GM21515 (cell line): ENCODE measurements at regions not wholly inside any gene's neighbourhood (a gene's known extent, or its start where the extent isn't known, plus 50 kb on each side); places are given as distances from the start of the nearest gene placed in this dataset.
"Not testable (repeated sequence)": the region's sequence is repeated elsewhere in the genome, so short reads cannot be mapped to it uniquely, and the experiment has no call there.

Experiments used
- ATAC-seq: cut with Tn5 transposase; IDR thresholded peaks from one replicate; pipeline ENCODE4 v1.9.1; 2021; ENCODE audit not compliant: unreplicated experiment

GRCh38 chr1:38203441-38203840 lies 156.8 kb upstream of the POU3F1 start:
- ATAC-seq = no peak

DNA sequence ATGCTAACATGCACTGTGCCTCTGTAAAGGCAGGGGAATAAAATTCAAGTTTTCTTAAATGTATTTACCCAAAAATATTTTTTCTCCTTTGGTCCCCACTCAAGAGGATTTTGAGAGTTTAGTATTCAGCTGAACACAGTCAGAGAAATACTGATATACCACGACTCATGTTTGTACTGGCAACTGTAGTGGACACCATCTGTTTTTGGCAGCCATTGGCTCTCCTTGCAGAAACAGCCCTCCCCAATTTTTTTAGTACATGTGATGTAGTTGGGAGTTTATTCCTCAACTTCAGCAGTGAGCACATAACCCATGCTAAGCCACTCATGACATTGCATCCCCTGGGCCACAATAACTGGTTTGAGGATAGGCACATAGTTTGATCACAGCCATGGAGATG lies 154.8 kb upstream of the POU3F1 start:
- no peak for ATAC-seq

DNA sequence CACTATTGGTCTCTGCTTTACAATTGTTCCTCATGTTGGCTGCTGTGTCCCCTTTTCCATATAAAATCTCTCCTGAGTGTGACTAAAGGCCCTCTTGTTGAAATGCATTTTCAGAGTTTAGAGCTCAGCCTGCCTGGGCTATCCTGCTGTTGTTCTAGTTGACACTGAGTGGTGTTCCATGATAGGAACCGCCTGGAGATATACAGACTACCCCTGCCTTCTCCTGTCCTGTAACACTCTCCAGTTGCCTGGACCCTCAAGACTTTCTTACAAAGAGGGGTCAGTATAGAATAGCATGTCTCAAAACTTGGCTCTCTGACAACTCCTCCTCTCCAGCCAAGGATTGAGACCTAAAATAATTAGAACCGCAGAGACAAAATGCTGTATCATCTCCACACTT lies 152.0 kb upstream of the POU3F1 start:
- no peak for ATAC-seq

GRCh38 chr1:38198099-38198498 lies 151.5 kb upstream of the POU3F1 start:
- no peak for ATAC-seq

DNA sequence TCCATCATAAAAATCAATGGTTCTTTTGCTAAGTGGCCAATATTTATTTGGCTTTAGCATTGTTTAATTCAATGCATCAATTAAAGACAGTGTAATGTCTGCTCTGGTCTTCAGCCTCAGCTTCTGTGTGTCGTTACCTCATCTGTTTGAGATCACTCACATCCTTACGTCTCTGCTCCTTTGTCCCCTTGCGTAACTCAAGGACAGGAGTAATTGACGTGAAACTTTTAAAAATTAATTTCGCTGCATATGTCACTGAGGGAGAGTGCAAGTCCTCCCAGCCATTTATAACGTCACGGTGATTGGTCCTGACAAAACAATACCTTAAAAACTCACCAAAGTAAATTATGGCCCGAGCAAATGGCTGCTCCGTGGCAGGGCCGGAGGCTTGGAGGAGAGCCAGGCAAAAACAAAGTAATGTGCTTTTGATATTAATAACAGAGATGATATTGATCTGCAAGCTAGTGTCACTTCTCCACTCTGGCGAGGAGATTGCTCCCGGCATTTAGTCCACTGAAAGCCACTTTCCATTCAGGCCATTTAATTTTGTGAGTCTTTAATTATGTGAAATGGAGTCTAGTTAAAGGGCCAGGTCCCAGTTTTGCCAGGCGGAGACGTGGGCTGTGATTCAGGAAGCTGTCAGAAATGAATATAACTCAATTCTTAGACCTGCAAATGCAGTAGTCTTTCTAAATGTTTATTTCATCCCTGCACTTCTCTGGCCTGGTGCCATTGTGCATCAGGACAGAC lies 150.9 kb upstream of the POU3F1 start:
- no peak for ATAC-seq

DNA sequence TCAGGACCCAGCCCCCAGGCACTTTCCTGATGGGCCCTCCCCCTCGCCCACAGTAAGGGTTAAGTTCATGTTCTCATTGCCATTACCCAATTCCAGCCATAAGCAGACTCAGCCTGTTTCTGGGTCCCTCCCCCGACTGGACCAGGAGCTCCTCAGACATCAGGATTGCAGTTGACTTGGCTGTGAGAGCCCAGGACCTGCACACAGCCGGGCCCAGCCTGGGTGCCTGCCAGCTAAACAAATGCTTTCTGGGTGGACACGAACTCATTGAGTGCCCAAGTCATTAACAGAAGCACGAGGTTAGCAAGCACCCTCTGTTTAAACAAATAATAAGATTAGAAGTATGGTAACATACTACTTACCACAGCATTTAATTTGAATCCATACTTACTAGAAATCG lies 147.9 kb upstream of the POU3F1 start:
- ATAC-seq = no peak

DNA sequence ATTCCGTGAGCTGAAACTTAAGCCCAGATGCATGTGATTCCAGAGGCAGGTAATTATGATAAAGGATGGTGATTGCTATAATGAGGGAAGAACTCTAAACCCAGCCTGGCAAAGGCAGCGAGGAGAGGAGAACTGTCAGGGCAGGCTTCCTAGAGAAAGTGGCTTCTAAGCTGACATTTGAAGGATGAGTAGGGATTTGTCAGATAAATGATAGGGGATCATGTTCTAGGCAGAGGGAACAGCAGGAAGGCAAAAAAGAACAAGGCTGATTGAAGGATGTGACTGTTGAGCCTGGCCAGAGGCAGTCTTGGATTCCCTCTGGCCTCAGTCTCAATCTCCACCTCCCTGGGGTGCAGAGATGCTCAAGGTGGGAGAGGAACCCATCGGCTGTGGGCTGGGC lies 146.4 kb upstream of the POU3F1 start:
- no peak for ATAC-seq

- no peak for ATAC-seq
Measured at GRCh38 chr1:38191461-38191860, 144.9 kb upstream of the POU3F1 start.

GRCh38 chr1:38190983-38191382 lies 144.4 kb upstream of the POU3F1 start:
- no peak for ATAC-seq

DNA sequence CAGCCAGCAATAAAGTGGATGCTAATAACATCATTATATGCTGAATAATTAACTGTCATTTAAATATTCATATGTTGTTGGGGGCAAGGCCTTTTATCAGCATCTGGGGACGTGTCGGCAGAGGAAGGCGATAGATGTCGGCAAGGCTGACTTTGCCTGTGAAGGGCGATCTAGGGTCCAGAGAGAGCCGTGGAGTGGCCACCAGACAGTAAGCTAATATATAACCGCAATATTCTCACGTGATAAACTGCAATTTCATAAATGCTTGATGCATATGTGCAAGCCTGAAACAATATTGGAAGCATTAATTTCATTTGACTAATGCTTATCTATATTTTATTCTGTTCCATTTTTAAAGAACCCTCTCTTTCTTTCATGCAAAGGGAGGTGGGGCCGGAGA lies 141.0 kb upstream of the POU3F1 start:
- no peak for ATAC-seq

- no peak for ATAC-seq
Measured at GRCh38 chr1:38186566-38186965, 140.0 kb upstream of the POU3F1 start.

- ATAC-seq = no peak
Measured at GRCh38 chr1:38185913-38186312, 139.3 kb upstream of the POU3F1 start.

- ATAC-seq = no peak
Measured at GRCh38 chr1:38183747-38184146, 137.2 kb upstream of the POU3F1 start.

GRCh38 chr1:38183096-38183495 lies 136.5 kb upstream of the POU3F1 start:
- ATAC-seq = no peak

- ATAC-seq = not testable (repeated sequence)
Measured at GRCh38 chr1:38180388-38180787, 133.8 kb upstream of the POU3F1 start.

DNA sequence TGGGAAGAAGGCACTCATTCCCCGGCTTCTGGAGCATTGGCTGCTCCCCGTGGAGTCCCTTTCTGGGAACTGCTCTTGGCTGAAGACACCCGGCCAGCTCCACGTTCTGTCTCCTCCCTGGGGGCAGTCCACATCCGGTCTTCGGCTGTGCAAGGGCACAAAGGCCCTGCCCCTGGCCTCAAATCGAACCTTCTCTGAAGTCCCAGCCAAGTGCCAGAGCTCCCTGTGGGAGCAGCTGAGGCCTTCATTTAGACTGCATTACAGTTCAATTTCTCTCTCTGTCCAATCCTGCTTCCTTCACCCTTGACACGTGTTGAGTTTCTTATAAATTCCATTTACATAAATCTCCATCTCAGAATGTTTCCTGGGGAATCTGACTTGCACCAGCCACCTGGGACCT lies 132.9 kb upstream of the POU3F1 start:
- no peak for ATAC-seq

DNA sequence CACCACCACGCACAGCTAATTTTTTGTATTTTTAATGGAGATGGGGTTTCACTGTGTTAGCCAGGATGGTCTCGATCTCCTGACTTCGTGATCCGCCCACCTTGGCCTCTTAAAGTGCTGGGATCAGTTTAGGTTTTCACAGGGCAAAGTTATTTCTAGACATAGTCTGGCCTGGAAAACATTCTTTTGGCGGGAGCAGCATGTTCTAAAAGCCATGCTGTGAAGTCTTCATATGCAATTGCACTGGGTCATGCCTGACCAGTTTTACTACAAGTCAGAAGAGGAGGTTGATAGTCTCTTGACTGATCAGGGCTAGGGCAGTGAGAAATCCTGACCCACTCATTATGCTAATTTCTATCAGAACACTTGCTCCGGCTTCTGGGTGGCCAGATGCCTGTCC lies 131.6 kb upstream of the POU3F1 start:
- ATAC-seq = no peak

DNA sequence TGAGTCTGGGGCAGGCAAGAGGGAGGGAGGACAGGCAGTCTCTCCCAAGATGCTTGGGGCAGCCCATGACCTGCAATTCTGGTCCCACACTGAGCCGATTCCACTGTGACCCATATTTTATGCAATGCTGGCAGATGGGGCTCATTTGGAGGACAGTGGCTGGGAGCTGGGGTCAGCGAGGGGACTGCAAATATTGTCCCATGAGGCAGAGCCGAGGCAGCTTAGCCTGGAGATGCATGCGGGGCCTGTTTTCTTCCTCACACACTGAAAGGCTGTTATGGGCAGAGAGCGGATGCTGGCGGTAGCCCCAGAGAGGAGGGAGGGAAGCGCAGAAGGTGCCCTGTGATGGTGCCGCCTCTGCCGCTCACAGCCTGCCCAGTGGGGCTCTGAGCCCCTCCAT lies 128.5 kb upstream of the POU3F1 start:
- no peak for ATAC-seq

- no peak for ATAC-seq
Measured at GRCh38 chr1:38173848-38174247, 127.3 kb upstream of the POU3F1 start.

DNA sequence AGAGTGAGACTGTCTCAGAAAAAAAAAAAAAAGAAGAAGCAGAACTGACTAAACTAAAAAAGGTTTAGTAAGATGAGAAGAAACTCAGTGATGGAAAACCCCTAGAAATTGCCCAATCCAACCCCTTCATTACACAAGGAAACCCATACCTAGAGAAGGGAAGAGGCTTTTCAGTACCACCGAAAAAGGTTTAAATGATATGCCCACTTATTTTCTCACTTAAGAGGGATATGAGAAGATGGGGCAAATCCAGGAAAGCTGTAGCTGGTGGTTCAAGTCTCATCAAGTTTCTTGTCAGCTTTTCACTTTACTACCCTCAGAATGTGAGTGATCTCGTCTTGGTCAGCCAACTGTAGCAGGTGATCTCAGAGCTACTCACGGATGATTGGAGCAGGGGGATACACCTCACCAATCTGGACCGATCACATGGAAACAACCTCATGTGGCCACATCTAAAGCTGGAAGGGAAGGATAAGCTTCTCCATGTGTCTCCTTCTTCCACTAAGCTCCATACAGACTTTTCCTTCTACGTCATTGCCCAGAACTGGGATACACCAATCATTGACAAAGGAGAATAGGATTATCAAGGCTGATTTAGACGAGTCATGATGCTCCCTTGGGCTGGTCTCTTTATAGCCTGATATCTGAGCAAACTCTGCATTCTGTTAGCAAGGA lies 126.7 kb upstream of the POU3F1 start:
- ATAC-seq = no peak

DNA sequence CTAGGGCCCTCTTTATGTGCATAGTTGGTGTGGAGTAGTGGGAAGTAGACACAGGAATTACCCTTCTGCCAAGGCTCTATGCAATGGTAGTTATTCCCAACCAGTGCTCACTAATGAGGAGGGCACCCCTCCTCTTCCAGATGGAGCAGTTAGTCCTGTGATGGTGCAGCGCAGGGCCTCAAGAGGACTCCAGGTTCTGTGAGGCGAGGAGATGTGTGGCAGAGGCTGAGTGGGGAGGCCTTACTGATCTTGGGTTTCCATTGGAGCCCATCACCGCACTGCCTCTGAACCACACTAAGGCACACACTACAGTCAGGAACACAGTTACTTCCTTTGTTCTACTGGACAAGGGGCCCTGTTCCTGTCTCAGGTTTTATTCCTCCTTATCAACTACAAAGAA lies 122.5 kb upstream of the POU3F1 start:
- no peak for ATAC-seq

- ATAC-seq = no peak
Measured at GRCh38 chr1:38168365-38168764, 121.8 kb upstream of the POU3F1 start.

DNA sequence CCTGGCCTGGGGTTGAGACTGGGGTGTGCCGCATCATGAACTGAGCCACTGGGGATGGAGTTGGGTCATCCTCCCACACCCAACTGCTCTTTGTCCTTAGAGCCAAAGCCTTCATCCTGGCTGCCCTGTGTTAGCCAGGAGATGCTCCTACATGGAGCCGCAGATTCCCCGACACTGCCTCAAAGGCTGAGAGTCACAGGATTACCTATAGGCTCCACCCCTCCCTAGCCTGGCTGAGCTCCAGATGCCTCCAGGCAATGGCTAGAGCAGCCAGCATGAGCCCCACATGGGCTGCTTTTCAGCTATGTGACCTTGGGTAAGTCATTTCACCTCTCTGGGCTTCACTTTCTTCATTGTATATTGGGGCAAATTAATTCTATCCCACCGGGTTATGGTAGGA lies 119.9 kb upstream of the POU3F1 start:
- no peak for ATAC-seq
